ENCODE measurements at regions not wholly inside any gene's neighbourhood (a gene's known extent, or its start where the extent isn't known, plus 50 kb on each side); places are given as distances from the start of the nearest gene placed in this dataset.

GRCh38 chr3:124203292-124203691 lies 211.4 kb upstream of the ROPN1 start:
- TF ChIP-seq CTCF (IDR thresholded peaks at IDR 0.05) (no peak), POLR2A (IDR thresholded peaks at IDR 0.05) (no peak)

Measured in right lobe of liver (tissue), 4 donors.